ENCODE measurements at regions not wholly inside any gene's neighbourhood (a gene's known extent, or its start where the extent isn't known, plus 50 kb on each side); places are given as distances from the start of the nearest gene placed in this dataset.

DNA sequence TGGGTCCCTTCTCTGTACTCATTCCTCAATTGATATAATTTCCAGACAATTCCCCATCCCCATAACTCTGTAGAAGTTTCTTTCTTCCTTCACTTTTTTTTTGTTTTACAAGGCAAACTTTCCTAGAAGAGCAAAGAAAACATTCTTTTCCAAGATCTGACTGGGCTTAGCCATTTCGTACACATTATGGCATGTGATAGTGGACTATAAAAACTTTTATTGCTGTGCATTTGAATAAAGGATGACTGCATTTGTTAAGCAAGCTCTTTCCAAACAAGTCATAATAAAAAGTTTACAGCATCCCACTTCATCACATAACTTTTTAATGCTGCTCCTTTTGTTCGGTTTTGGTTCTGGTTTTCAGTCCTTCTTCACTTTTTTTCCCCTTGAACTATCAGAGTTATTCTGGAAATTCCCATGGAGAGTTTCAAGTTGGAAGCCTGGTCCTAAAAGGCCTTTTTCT, 231.0 kb upstream of the HMGA2 start:
- ATAC-seq (no peak), DNase-seq (no peak)
- TF ChIP-seq POLR2A (IDR thresholded peaks at IDR 0.05), result no peak
- TF ChIP-seq, protein P1, sequence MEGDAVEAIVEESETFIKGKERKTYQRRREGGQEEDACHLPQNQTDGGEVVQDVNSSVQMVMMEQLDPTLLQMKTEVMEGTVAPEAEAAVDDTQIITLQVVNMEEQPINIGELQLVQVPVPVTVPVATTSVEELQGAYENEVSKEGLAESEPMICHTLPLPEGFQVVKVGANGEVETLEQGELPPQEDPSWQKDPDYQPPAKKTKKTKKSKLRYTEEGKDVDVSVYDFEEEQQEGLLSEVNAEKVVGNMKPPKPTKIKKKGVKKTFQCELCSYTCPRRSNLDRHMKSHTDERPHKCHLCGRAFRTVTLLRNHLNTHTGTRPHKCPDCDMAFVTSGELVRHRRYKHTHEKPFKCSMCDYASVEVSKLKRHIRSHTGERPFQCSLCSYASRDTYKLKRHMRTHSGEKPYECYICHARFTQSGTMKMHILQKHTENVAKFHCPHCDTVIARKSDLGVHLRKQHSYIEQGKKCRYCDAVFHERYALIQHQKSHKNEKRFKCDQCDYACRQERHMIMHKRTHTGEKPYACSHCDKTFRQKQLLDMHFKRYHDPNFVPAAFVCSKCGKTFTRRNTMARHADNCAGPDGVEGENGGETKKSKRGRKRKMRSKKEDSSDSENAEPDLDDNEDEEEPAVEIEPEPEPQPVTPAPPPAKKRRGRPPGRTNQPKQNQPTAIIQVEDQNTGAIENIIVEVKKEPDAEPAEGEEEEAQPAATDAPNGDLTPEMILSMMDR (IDR thresholded peaks at IDR 0.05), result no peak
- 63 to 65% methylated on average over 2 of the region's 2 CpGs for WGBS, 2 donors
- intact Hi-C loops (cut with DNase I), result no loop called here
- Histone ChIP-seq H3K27ac (no peak overlapping the region), H3K36me3 (replicated peaks in 1 of 2; ENCODE audit: insufficient read depth in 1 of 2, low read depth in 2 of 2) (no peaks in the 10 kb centered on the region), H3K4me1 (no peaks in the 10 kb centered on the region), H3K27me3 (no peaks in the 10 kb centered on the region), H3K4me3 (no peak overlapping the region), H3K9me3 (no peaks in the 10 kb centered on the region)

DNA sequence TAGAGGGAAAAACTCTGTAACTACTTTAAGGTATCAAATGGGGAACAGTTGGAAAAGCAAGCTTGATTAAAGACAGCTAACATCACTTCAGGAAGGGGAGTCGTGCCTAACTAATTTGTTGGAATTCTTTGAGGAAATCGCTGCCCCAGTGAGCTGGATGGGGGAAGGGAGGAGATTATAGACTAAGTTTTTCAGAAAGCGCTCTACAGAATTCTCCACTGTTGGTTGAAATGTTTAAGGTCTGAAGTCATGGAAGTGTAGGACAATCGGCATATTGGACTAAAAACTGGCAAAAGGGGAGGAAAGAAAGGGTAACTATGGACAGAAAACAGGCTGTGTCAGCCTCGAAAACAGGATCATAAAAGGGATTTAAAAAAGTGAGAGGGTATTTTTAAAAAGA, 229.9 kb upstream of the HMGA2 start:
- WGBS, 2 donors, result 42 to 47% methylated on average over 5 of the region's 5 CpGs
- intact Hi-C loops (cut with DNase I), result no loop called here
- ATAC-seq (no peak), DNase-seq (no peak)
- no peaks in the 10 kb centered on the region for H3K36me3 ChIP-seq (replicated peaks in 1 of 2; ENCODE audit: insufficient read depth in 1 of 2, low read depth in 2 of 2)
- H3K4me3 ChIP-seq, result no peak overlapping the region
- no peaks in the 10 kb centered on the region for H3K4me1 ChIP-seq
- H3K27ac ChIP-seq, result no peak overlapping the region
- no peaks in the 10 kb centered on the region for H3K27me3 ChIP-seq
- no peaks in the 10 kb centered on the region for H3K9me3 ChIP-seq
- TF ChIP-seq, protein P1 (IDR thresholded peaks at IDR 0.05), result no peak
- no peak for TF ChIP-seq POLR2A (IDR thresholded peaks at IDR 0.05)

DNA sequence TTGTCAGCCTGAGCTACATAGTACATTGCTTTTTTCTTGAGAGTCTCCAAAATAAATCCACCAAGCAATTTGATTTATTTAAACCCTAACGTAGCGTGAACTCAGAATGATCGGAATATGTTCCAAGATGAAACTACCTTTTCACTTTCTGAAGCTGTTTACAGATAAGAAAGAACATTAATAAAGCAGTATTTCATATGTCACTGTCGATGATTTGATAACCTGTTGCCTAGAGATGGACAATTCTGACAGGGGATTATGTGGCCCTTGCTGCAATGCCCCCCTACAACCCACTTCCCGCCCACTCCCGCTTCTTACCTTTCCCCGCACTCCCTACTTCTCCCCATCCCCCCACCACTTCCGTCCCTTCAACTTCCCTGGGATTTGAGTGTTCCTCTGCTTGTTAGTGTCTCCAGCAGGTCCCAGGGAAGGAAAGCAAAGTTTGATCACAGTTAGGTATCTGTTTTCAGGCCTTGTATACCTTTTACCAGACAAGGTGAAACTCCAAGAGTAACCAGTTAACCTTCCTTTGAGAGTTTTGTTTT, 229.2 kb upstream of the HMGA2 start:
- ATAC-seq (no peak), DNase-seq (no peak)
- Histone ChIP-seq H3K4me3 (no peak overlapping the region), H3K9me3 (no peaks in the 10 kb centered on the region), H3K27me3 (no peaks in the 10 kb centered on the region), H3K36me3 (replicated peaks in 1 of 2; ENCODE audit: insufficient read depth in 1 of 2, low read depth in 2 of 2) (no peaks in the 10 kb centered on the region), H3K27ac (no peak overlapping the region), H3K4me1 (no peaks in the 10 kb centered on the region)
- intact Hi-C loops (cut with DNase I), result no loop called here
- 49 to 61% methylated on average over 8 of the region's 8 CpGs for WGBS, 2 donors
- TF ChIP-seq, protein P1 (IDR thresholded peaks at IDR 0.05), result no peak
- no peak for TF ChIP-seq POLR2A (IDR thresholded peaks at IDR 0.05)

DNA sequence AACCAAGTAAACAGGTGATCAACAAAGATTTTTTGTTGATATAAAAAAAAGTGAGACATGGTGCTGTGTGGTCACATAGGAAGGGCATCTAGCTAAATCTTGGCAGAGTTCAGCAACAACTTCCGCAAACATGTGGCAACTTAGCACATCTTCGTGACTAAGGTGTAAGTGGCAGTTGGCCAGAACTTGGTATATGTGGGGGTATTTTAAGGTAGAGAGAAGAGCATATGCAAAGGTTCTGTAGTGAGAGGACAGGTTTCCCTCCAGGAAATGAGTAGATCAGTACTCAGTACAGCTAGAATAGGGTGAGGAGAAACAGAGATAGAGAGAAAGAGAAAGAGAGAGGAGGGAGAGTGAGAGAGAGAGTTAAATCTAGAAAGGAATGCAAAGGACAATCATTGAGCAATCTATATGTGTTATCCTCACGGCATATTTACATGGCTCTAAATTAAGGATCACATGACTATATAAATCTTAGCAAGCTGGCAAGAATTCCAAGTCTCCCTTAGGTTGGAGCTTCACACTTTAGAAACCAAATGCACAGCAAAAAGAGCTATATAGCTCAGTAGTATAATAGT, 227.7 kb upstream of the HMGA2 start:
- DNase-seq, result no peak
- TF ChIP-seq, protein P1 (IDR thresholded peaks at IDR 0.05), result no peak
- no peak for TF ChIP-seq POLR2A (IDR thresholded peaks at IDR 0.05)
- no peak for ATAC-seq
- intact Hi-C loops (cut with DNase I), result no loop called here
- H3K27ac ChIP-seq, result no peak overlapping the region
- H3K4me3 ChIP-seq, result no peak overlapping the region
- no peaks in the 10 kb centered on the region for H3K4me1 ChIP-seq
- H3K27me3 ChIP-seq, result no peaks in the 10 kb centered on the region
- H3K36me3 ChIP-seq (replicated peaks in 1 of 2; ENCODE audit: insufficient read depth in 1 of 2, low read depth in 2 of 2), result no peaks in the 10 kb centered on the region
- 64% methylated on average over 3 of the region's 3 CpGs for WGBS, 2 donors
- H3K9me3 ChIP-seq, result no peaks in the 10 kb centered on the region

DNA sequence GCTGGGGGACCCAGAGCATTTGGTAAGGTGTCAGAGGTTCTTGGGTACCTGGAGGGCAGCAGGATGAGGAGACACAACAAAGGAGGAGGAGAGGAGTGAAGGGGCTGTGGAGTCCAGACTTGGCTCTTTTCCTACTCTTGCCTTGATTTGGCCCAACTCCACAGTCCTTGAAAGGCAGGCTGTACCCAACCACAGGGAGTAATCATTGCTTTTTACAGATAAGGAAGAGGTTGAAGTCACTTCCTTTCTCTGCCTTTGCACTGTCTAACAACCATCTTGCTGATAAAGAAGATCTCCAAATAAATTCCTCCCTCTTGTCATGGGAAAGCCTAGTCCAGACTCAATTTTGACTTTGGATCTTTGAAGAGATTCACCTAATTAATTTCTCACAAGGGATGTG, 226.8 kb upstream of the HMGA2 start:
- DNase-seq (no peak), ATAC-seq (no peak)
- Histone ChIP-seq H3K4me1 (peaks cover 9% of the 10 kb centered on the region), H3K27ac (no peak overlapping the region), H3K4me3 (no peak overlapping the region), H3K27me3 (no peaks in the 10 kb centered on the region), H3K9me3 (no peaks in the 10 kb centered on the region), H3K36me3 (replicated peaks in 1 of 2; ENCODE audit: insufficient read depth in 1 of 2, low read depth in 2 of 2) (no peaks in the 10 kb centered on the region)
- intact Hi-C loops (cut with DNase I), result no loop called here
- no peak for TF ChIP-seq POLR2A (IDR thresholded peaks at IDR 0.05)
- TF ChIP-seq, protein P1 (IDR thresholded peaks at IDR 0.05), result no peak

Data from body of pancreas (tissue), 4 donors.